HepG2 (cell line): ENCODE measurements at regions not wholly inside any gene's neighbourhood (a gene's known extent, or its start where the extent isn't known, plus 50 kb on each side); places are given as distances from the start of the nearest gene placed in this dataset.
"Not testable (repeated sequence)": the region's sequence is repeated elsewhere in the genome, so short reads cannot be mapped to it uniquely, and the experiment has no call there.

ENCODE experiments used
- ATAC-seq: fragments of 200-7000 bp; cut with Tn5 transposase; 3 replicates; pipeline ENCODE4 v1.9.1; 2020; ENCODE audit warnings: mild to moderate bottlenecking, moderate library complexity
- BruUV-seq: library from RNA; stranded (reverse); fragments of 400-500 nt; replicated peaks from 2 replicates; lab custom pipeline; 2021; lab: Mats Ljungman, UMichigan
- CTCF ChIA-PET: fragments of 300-600 bp; formaldehyde crosslinking; extraction: SDS; loops from one replicate; lab custom pipeline; 2021; ENCODE audit warnings: low total read pairs, inconsistent platforms, low intra/inter-chr PET ratio; lab: Yijun Ruan, JAX
- POLR2A ChIA-PET: fragments of 350-600 bp; sonication (Branson Sonifier 250); formaldehyde crosslinking; loops from one replicate; lab custom pipeline; 2020; ENCODE audit warnings: antibody characterized with exemption, inconsistent platforms; lab: Yijun Ruan, JAX
- DNase-seq: peaks from one replicate; pipeline ENCODE4 v3.0.0-alpha.2; 2015; ENCODE audit warnings: low spot score
- FAIRE-seq: peaks from 3 replicates; lab custom pipeline; 2011; peaks lifted over from hg19 to GRCh38; lab: Jason Lieb, UNC
- H2AFZ ChIP-seq: one replicate; pipeline ENCODE4 v1.6.1; 2011; ENCODE audit warnings: low read length, inconsistent platforms
- H3K27ac ChIP-seq: fragments of 300-600 bp; 3 replicates; pipeline ENCODE4 v1.8.0; 2011; ENCODE audit warnings: mixed run types, mild to moderate bottlenecking, mixed read lengths, low read length, inconsistent platforms; ENCODE audit not compliant: insufficient read depth; ENCODE audit errors: extremely low read length
- H3K27me3 ChIP-seq, 2 experiments: fragments of 200-600 bp in 1 of 2; 2 replicates in 1 of 2; 3 replicates in 1 of 2; pipeline versions ENCODE4 v1.6.0 to v1.8.0; 2011; ENCODE audit warnings: low read length in 2 of 2, mild to moderate bottlenecking in 2 of 2, moderate library complexity in 2 of 2, inconsistent platforms in 1 of 2; ENCODE audit not compliant: insufficient read depth in 2 of 2, control insufficient read depth in 1 of 2
- H3K36me3 ChIP-seq, 2 experiments: fragments of 200-600 bp in 1 of 2; replicated peaks in 1 of 2; 2 replicates in 1 of 2; 3 replicates in 1 of 2; pipeline versions ENCODE4 v1.5.1 to v1.8.0; 2011; ENCODE audit warnings: low read length in 2 of 2, inconsistent platforms in 1 of 2; ENCODE audit not compliant: insufficient read depth in 2 of 2, control insufficient read depth in 1 of 2
- H3K4me1 ChIP-seq: 2 replicates; pipeline ENCODE4 v1.5.1; 2012; ENCODE audit warnings: low read length, inconsistent platforms; ENCODE audit not compliant: insufficient read depth
- H3K4me2 ChIP-seq: 2 replicates; pipeline ENCODE4 v1.6.0; 2011; ENCODE audit warnings: low read depth, low read length, inconsistent platforms
- H3K4me3 ChIP-seq, 3 experiments: fragments of 200-600 bp in 1 of 3; sonication (generic), shearing (Covaris generic) in 1 of 3; replicated peaks in 1 of 3; 2 replicates each; pipeline ENCODE4 v1.5.1; 2011 to 2016; ENCODE audit warnings: low read length in 3 of 3, inconsistent platforms in 2 of 3, low read depth in 2 of 3, mild to moderate bottlenecking in 2 of 3, control low read depth in 1 of 3, mixed read lengths in 1 of 3; ENCODE audit not compliant: insufficient read depth in 1 of 3
- H3K79me2 ChIP-seq: one replicate; pipeline ENCODE4 v1.6.1; 2011; ENCODE audit warnings: low read length, inconsistent platforms; ENCODE audit not compliant: insufficient read depth
- H3K9ac ChIP-seq: 2 replicates; pipeline ENCODE4 v1.6.0; 2011; ENCODE audit warnings: mild to moderate bottlenecking, low read depth, low read length, inconsistent platforms; ENCODE audit not compliant: insufficient read depth
- H3K9me3 ChIP-seq: 2 replicates; pipeline ENCODE4 v1.5.1; 2012; ENCODE audit warnings: mild to moderate bottlenecking, low read length
- H4K20me1 ChIP-seq: 2 replicates; pipeline ENCODE4 v1.6.0; 2011; ENCODE audit warnings: inconsistent platforms, mild to moderate bottlenecking, low read length, moderate library complexity; ENCODE audit not compliant: insufficient read depth
- CEBPB ChIP-seq: IDR thresholded peaks from 2 replicates; pipeline ENCODE4 v1.6.1; 2011; ENCODE audit warnings: low read depth, low read length, improper control_type of control experiment, borderline replicate concordance
- GTF2F1 ChIP-seq: fragments of 150-350 bp; IDR thresholded peaks from 2 replicates; pipeline ENCODE4 v1.6.1; 2014; ENCODE audit warnings: low read length
- JUN ChIP-seq: sonication (generic); formaldehyde crosslinking; IDR thresholded peaks from 2 replicates; pipeline ENCODE4 v1.4.0; 2020; ENCODE audit warnings: mild to moderate bottlenecking, missing genetic modification reagents
- KLF16 ChIP-seq, 2 experiments: sonication (generic) in 1 of 2; formaldehyde crosslinking in 1 of 2; IDR thresholded peaks; 2 replicates each; pipeline versions ENCODE4 v1.6.1 to v1.8.0; 2016 to 2023; ENCODE audit warnings: missing genetic modification reagents in 2 of 2, missing compliant biosample characterization in 1 of 2
- MIER2 ChIP-seq: IDR thresholded peaks from 2 replicates; pipeline ENCODE4 v1.6.1; 2016; ENCODE audit warnings: missing biosample characterization, missing genetic modification reagents
- TBX3 ChIP-seq: fragments of 450-650 bp; IDR thresholded peaks from 2 replicates; pipeline ENCODE4 v1.6.1; 2017; ENCODE audit warnings: antibody characterized with exemption, mild to moderate bottlenecking, inconsistent platforms, borderline replicate concordance
- ZNF335 ChIP-seq: sonication (generic); formaldehyde crosslinking; IDR thresholded peaks from 2 replicates; pipeline ENCODE4 v1.4.0; 2020; ENCODE audit warnings: missing genetic modification reagents
- ZNF343 ChIP-seq: sonication (generic); formaldehyde crosslinking; IDR thresholded peaks from 2 replicates; pipeline ENCODE4 v1.4.0; 2020; ENCODE audit warnings: mild to moderate bottlenecking, missing genetic modification reagents
- ZNF562 ChIP-seq: sonication (generic); formaldehyde crosslinking; IDR thresholded peaks from 2 replicates; pipeline ENCODE4 v1.8.0; 2022; ENCODE audit warnings: missing genetic modification reagents, borderline replicate concordance
- ZNF7 ChIP-seq: IDR thresholded peaks from 2 replicates; pipeline ENCODE4 v1.6.1; 2016; ENCODE audit warnings: missing biosample characterization, missing genetic modification reagents
- ZNF790 ChIP-seq: sonication (generic); formaldehyde crosslinking; IDR thresholded peaks from 2 replicates; pipeline ENCODE4 v1.8.0; 2022; ENCODE audit warnings: missing genetic modification reagents, mild to moderate bottlenecking, borderline replicate concordance
- WGBS: methylation state at CpG from one replicate; pipeline ENCODE4 v1.1.6; 2017; ENCODE audit warnings: low lambda C conversion rate; 5-methylcytosine and 5-hydroxymethylcytosine counted together
- in situ Hi-C: cut with HindIII; loops from 2 replicates; pipeline ENCODE4 v1.10.0; 2017; ENCODE audit warnings: low pct_unique_long_range_greater_than_20kb; ENCODE audit not compliant: extremely low pct_ligation_motif_present
- intact Hi-C: fragments of 100-400 bp; cut with micrococcal nuclease; formaldehyde crosslinking; loops from one replicate; pipeline ENCODE4 v1.10.0; 2022; ENCODE audit not compliant: unreplicated experiment
- TF ChIP-seq, protein P1 (sequence below): sonication (generic); formaldehyde crosslinking; IDR thresholded peaks from 2 replicates; pipeline ENCODE4 v1.4.0; 2020; ENCODE audit warnings: missing genetic modification reagents
- TF ChIP-seq, protein P2 (sequence below): sonication (generic); formaldehyde crosslinking; IDR thresholded peaks from 2 replicates; pipeline ENCODE4 v1.4.0; 2020; ENCODE audit warnings: missing genetic modification reagents

DNA sequence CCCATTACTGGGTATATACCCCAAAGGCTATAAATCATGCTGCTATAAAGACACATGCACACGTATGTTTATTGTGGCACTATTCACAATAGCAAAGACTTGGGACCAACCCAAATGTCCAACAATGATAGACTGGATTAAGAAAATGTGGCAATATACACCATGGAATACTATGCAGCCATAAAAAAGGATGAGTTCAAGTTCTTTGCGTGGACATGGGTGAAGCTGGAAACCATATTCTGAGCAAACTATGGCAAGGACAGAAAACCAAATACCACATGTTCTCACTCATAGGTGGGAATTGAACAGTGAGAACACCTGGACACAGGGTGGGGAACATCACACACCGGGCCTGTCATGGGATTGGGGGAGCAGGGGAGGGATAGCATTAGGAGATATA, 54.4 kb upstream of the MUCL1 start:
- H3K36me3 ChIP-seq, H3K4me2 ChIP-seq, H2AFZ ChIP-seq, H3K4me3 ChIP-seq, DNase-seq, H3K4me1 ChIP-seq, H3K9me3 ChIP-seq, H3K79me2 ChIP-seq, H3K9ac ChIP-seq, H4K20me1 ChIP-seq, ATAC-seq, FAIRE-seq, CTCF ChIA-PET, intact Hi-C loops, in situ Hi-C loops, H3K27ac ChIP-seq, POLR2A ChIA-PET, H3K27me3 ChIP-seq, BruUV-seq: not testable (repeated sequence)
- WGBS = 6% methylated on average over 3 of the region's 3 CpGs

DNA sequence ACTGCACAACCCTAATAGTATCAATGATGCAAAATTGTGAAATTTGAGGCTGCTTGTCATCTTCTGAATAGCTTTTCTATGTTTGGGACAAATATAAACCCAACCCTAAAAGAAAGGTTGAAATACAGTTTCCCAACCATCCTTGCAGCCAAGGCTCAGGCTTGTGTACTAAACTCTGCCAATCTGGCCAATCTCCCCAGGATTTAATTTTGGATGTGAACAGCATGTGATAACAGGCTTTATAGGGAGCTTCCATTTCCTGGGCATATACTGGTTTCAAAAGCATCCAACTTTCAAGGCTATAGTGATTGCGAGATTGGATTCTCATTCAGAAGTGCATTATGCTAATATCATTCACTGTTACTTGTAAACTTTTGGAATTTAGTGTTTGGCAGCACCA, 55.7 kb upstream of the MUCL1 start:
- DNase-seq (no peak), ATAC-seq (no peak), FAIRE-seq (no peak)
- Histone ChIP-seq H3K9ac (no peak overlapping the region), H3K4me3 (no peak overlapping the region), H3K27me3 (no peaks in the 10 kb centered on the region), H3K4me1 (no peaks in the 10 kb centered on the region), H3K27ac (no peak overlapping the region), H3K4me2 (no peak overlapping the region), H4K20me1 (no peaks in the 10 kb centered on the region), H3K79me2 (no peaks in the 10 kb centered on the region), H3K36me3 (no peaks in the 10 kb centered on the region), H2AFZ (no peak overlapping the region), H3K9me3 (no peaks in the 10 kb centered on the region)
- WGBS = 7% methylated on average over 1 of the region's 1 CpG
- in situ Hi-C loops = no loop called here
- no peak for TF ChIP-seq ZNF335
- TF ChIP-seq JUN (CRISPR knock-in tag) = no peak
- TF ChIP-seq GTF2F1 = no peak
- TF ChIP-seq, protein P1, sequence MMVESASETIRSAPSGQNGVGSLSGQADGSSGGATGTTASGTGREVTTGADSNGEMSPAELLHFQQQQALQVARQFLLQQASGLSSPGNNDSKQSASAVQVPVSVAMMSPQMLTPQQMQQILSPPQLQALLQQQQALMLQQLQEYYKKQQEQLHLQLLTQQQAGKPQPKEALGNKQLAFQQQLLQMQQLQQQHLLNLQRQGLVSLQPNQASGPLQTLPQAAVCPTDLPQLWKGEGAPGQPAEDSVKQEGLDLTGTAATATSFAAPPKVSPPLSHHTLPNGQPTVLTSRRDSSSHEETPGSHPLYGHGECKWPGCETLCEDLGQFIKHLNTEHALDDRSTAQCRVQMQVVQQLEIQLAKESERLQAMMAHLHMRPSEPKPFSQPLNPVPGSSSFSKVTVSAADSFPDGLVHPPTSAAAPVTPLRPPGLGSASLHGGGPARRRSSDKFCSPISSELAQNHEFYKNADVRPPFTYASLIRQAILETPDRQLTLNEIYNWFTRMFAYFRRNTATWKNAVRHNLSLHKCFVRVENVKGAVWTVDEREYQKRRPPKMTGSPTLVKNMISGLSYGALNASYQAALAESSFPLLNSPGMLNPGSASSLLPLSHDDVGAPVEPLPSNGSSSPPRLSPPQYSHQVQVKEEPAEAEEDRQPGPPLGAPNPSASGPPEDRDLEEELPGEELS = no peak
- TF ChIP-seq MIER2 (CRISPR knock-in tag) = no peak
- TF ChIP-seq ZNF7 (CRISPR knock-in tag) = no peak
- no peak for TF ChIP-seq ZNF562 (CRISPR knock-in tag)
- TF ChIP-seq ZNF343 (CRISPR knock-in tag) = no peak
- TF ChIP-seq, protein P2, sequence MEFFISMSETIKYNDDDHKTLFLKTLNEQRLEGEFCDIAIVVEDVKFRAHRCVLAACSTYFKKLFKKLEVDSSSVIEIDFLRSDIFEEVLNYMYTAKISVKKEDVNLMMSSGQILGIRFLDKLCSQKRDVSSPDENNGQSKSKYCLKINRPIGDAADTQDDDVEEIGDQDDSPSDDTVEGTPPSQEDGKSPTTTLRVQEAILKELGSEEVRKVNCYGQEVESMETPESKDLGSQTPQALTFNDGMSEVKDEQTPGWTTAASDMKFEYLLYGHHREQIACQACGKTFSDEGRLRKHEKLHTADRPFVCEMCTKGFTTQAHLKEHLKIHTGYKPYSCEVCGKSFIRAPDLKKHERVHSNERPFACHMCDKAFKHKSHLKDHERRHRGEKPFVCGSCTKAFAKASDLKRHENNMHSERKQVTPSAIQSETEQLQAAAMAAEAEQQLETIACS (CRISPR knock-in tag) = no peak
- TF ChIP-seq TBX3 = no peak
- no peak for TF ChIP-seq KLF16 (CRISPR knock-in tag; IDR thresholded peaks at IDR 0.05)
- no peak for TF ChIP-seq ZNF790 (CRISPR knock-in tag)
- no peak for TF ChIP-seq CEBPB
- intact Hi-C loops = no loop called here
- CTCF ChIA-PET = no interaction called here
- no TSS peak for BruUV-seq
- POLR2A ChIA-PET = no interaction called here
